ENCODE measurements at regions not wholly inside any gene's neighbourhood (a gene's known extent, or its start where the extent isn't known, plus 50 kb on each side); places are given as distances from the start of the nearest gene placed in this dataset.

DNA sequence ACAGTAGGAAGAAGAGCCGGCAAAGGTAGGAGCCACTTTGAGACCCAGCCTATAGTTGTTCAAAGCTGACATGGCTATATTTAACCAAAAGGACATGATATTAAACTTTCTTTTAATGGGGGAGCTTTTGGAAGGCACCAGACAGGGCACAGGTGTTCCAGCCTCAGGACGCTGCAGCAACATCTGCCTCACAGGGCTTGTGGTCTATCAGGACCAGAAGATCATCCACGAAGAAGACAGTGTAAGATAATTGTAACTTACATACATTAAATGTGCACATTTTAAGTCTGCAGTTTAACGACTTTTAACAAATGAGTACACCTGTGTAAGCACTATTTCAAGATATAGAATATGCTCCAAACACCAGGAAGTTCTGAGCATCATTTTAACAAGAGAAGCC lies 168.2 kb upstream of the PMEPA1 start:
- Histone ChIP-seq H4K20me1 (ENCODE audit: insufficient read depth, low read length) (no peaks in the 10 kb centered on the region), H3K9me3 (ENCODE audit: low read length) (no peaks in the 10 kb centered on the region), H3K36me3 (ENCODE audit: insufficient read depth, low read length) (no peaks in the 10 kb centered on the region)

DNA sequence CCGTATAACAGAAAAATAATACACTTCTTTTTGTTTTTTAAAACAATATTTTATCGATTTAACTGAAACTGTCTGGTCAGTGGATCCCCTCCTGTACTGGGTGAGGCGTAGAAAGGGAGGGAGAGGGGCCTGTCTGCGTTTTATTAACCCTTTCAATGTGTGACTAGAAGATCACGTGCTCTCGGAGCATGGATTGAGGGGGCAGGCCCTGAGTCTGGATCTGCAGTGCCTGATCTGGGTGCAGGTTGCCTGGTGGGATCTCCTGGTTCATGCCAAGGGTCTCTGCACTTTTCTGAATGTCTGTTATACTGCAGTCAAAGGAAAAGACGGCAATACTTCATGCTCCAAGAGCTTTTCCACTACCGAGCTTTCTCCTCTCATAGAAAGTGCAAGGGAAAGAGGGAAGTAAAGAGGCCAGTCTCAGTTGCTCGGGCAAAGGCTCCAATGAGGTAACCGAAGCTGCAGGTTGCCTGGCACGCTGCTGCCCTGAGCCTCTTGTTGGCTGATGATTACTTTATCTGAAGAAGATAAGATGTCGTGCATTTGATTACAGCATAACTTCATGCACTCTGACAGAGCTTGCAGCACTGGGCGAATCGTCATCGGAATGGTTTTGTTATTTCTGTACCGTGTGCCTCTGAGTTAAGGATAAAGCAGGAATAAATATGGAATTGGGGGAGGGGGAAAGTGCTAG lies 167.5 kb upstream of the PMEPA1 start:
- H3K9me3 ChIP-seq (ENCODE audit: low read length): no peaks in the 10 kb centered on the region
- H3K36me3 ChIP-seq (ENCODE audit: insufficient read depth, low read length): no peaks in the 10 kb centered on the region
- H3K9me2 ChIP-seq (ENCODE audit: low read depth, low read length): no peaks in the 10 kb centered on the region
- H2AFZ ChIP-seq (ENCODE audit: low read length): no peak overlapping the region
- TF ChIP-seq EZH2 (IDR thresholded peaks at IDR 0.05; ENCODE audit: borderline replicate concordance, low read length): no peak
- TF ChIP-seq, protein P1, sequence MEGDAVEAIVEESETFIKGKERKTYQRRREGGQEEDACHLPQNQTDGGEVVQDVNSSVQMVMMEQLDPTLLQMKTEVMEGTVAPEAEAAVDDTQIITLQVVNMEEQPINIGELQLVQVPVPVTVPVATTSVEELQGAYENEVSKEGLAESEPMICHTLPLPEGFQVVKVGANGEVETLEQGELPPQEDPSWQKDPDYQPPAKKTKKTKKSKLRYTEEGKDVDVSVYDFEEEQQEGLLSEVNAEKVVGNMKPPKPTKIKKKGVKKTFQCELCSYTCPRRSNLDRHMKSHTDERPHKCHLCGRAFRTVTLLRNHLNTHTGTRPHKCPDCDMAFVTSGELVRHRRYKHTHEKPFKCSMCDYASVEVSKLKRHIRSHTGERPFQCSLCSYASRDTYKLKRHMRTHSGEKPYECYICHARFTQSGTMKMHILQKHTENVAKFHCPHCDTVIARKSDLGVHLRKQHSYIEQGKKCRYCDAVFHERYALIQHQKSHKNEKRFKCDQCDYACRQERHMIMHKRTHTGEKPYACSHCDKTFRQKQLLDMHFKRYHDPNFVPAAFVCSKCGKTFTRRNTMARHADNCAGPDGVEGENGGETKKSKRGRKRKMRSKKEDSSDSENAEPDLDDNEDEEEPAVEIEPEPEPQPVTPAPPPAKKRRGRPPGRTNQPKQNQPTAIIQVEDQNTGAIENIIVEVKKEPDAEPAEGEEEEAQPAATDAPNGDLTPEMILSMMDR (IDR thresholded peaks at IDR 0.05; ENCODE audit: low read length): no peak
- H3K4me3 ChIP-seq (ENCODE audit: low read depth, low read length, poor library complexity, severe bottlenecking): no peak overlapping the region
- no peaks in the 10 kb centered on the region for H4K20me1 ChIP-seq (ENCODE audit: insufficient read depth, low read length)
- no peaks in the 10 kb centered on the region for H3F3A ChIP-seq (ENCODE audit: insufficient read depth, low read length)
- no peak overlapping the region for H3K9ac ChIP-seq (ENCODE audit: low read length)
- 0 out of 2 replicates have a peak, but pooled peaks cover 6% of the 10 kb centered on the region for H3K27me3 ChIP-seq (ENCODE audit: insufficient read depth, low read length)
- no peak overlapping the region for H3K27ac ChIP-seq (ENCODE audit: low read depth, low read length, poor library complexity, severe bottlenecking)
- H3K4me2 ChIP-seq (ENCODE audit: low read length): no peak overlapping the region
- H3K79me2 ChIP-seq (ENCODE audit: insufficient read depth, low read length): no peaks in the 10 kb centered on the region
- H3K4me1 ChIP-seq (ENCODE audit: insufficient read depth, low read length, severe bottlenecking): no peaks in the 10 kb centered on the region

More for the DNA sequence above, 168.2 kb upstream of the PMEPA1 start:
- Histone ChIP-seq H3K9me2 (ENCODE audit: low read depth, low read length) (no peaks in the 10 kb centered on the region), H3K4me3 (ENCODE audit: low read depth, low read length, poor library complexity, severe bottlenecking) (no peak overlapping the region), H3K27ac (ENCODE audit: low read depth, low read length, poor library complexity, severe bottlenecking) (no peak overlapping the region), H3K79me2 (ENCODE audit: insufficient read depth, low read length) (no peaks in the 10 kb centered on the region), H3K9ac (ENCODE audit: low read length) (no peak overlapping the region), H3K27me3 (ENCODE audit: insufficient read depth, low read length) (0 out of 2 replicates have a peak, but pooled peaks cover 5% of the 10 kb centered on the region), H3K4me1 (ENCODE audit: insufficient read depth, low read length, severe bottlenecking) (no peaks in the 10 kb centered on the region), H3F3A (ENCODE audit: insufficient read depth, low read length) (no peaks in the 10 kb centered on the region), H3K4me2 (ENCODE audit: low read length) (no peak overlapping the region), H2AFZ (ENCODE audit: low read length) (no peak overlapping the region)
- no peak for TF ChIP-seq EZH2 (IDR thresholded peaks at IDR 0.05; ENCODE audit: borderline replicate concordance, low read length)

DNA sequence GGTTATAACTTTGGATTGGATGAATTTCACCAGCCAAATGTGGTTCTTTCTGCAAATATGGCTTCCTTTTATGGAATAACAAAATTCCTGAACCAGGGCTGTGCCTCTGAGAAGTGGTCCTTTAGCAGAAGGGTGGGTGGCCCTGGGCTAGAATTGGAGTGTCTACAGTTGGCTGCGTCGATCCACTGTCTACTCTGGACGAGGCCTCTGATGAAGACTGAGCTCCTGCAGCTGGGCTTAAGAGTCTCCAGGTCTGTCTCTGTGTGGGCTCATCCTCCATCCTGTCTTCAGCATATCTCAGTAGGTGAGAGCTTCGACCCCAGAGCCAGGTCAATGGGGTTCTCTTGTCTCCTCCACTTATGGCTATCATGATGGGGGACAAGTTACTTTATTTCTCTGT lies 166.3 kb upstream of the PMEPA1 start:
- Histone ChIP-seq H3K4me2 (ENCODE audit: low read length) (no peak overlapping the region), H3K36me3 (ENCODE audit: insufficient read depth, low read length) (no peaks in the 10 kb centered on the region), H3K9ac (ENCODE audit: low read length) (no peak overlapping the region), H2AFZ (ENCODE audit: low read length) (no peak overlapping the region), H3K27ac (ENCODE audit: low read depth, low read length, poor library complexity, severe bottlenecking) (no peak overlapping the region), H3F3A (ENCODE audit: insufficient read depth, low read length) (no peaks in the 10 kb centered on the region), H3K27me3 (ENCODE audit: insufficient read depth, low read length) (0 out of 2 replicates have a peak, but pooled peaks cover 6% of the 10 kb centered on the region), H3K79me2 (ENCODE audit: insufficient read depth, low read length) (no peaks in the 10 kb centered on the region), H3K9me3 (ENCODE audit: low read length) (no peaks in the 10 kb centered on the region), H3K9me2 (ENCODE audit: low read depth, low read length) (no peaks in the 10 kb centered on the region), H3K4me3 (ENCODE audit: low read depth, low read length, poor library complexity, severe bottlenecking) (no peak overlapping the region), H4K20me1 (ENCODE audit: insufficient read depth, low read length) (no peaks in the 10 kb centered on the region), H3K4me1 (ENCODE audit: insufficient read depth, low read length, severe bottlenecking) (no peaks in the 10 kb centered on the region)
- TF ChIP-seq, protein P1 (IDR thresholded peaks at IDR 0.05; ENCODE audit: low read length): no peak

DNA sequence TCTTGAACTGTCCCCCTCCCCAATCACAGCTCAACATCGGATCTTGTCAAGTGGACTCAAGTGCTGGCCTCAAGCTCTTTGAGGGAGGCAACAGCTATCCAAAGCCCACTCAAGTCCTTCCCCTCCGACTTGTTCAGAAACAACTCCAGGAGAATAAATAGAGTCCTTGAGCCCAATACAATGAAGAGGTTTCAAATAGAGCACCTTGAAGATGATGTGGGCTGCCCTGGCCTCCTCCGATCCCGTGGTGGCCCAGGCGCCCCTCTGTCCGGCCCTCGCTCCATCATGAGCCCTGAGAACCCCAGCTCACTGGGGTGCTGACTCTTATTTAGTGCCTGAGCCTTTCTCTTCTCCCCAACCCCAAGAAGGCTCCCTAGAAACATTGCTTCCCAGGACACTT lies 164.3 kb upstream of the PMEPA1 start:
- no peaks in the 10 kb centered on the region for H3K36me3 ChIP-seq (ENCODE audit: insufficient read depth, low read length)
- H3K27ac ChIP-seq (ENCODE audit: low read depth, low read length, poor library complexity, severe bottlenecking): no peak overlapping the region
- H3K4me3 ChIP-seq (ENCODE audit: low read depth, low read length, poor library complexity, severe bottlenecking): no peak overlapping the region
- no peak overlapping the region for H2AFZ ChIP-seq (ENCODE audit: low read length)
- 0 out of 2 replicates have a peak, but pooled peaks cover 6% of the 10 kb centered on the region for H3K27me3 ChIP-seq (ENCODE audit: insufficient read depth, low read length)
- H3K9me2 ChIP-seq (ENCODE audit: low read depth, low read length): no peaks in the 10 kb centered on the region
- H3K79me2 ChIP-seq (ENCODE audit: insufficient read depth, low read length): no peaks in the 10 kb centered on the region
- no peaks in the 10 kb centered on the region for H4K20me1 ChIP-seq (ENCODE audit: insufficient read depth, low read length)
- TF ChIP-seq, protein P1 (IDR thresholded peaks at IDR 0.05; ENCODE audit: low read length): no peak
- H3K9me3 ChIP-seq (ENCODE audit: low read length): no peaks in the 10 kb centered on the region
- H3F3A ChIP-seq (ENCODE audit: insufficient read depth, low read length): no peaks in the 10 kb centered on the region
- H3K4me2 ChIP-seq (ENCODE audit: low read length): no peak overlapping the region
- no peak overlapping the region for H3K9ac ChIP-seq (ENCODE audit: low read length)
- H3K4me1 ChIP-seq (ENCODE audit: insufficient read depth, low read length, severe bottlenecking): no peaks in the 10 kb centered on the region

Data from OCI-LY1 (cell line).